ENCODE measurements at regions not wholly inside any gene's neighbourhood (a gene's known extent, or its start where the extent isn't known, plus 50 kb on each side); places are given as distances from the start of the nearest gene placed in this dataset.

DNA sequence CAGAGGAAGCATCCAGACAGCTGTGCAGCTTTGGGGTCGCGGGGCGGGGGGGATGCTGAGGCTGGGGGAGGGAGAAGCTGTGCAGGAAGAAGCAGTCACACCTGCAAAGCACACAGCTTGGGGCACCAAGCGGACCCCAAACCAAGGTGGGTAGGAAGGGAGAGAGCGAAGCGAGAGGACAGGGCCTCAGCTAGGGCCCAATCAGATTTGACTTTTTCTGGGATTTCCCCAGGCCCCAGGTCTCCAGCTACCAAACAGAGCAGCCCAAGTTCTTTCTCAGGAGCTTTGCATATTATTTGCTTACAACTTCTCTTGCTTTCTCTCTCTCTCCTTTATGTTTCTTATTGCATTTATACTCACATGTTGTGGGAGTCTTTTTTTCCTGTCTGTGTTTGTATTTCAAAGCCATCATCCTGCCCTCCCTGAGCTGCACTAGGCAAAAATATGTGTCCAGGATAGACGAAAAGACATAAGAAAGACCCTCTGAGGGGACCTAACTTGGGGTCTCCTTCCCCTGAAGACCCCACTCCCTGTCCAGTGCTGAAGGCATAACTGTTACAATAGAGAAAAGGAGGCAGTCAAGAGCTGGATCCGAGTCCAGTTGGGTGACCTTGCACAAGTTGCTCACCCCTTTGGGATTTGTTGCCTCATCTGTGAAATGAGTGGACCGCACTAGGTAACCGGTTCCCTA lies 50.6 kb upstream of the SMNDC1 start:
- DNase-seq (ENCODE audit: low read depth in 3 of 3), result no peak

DNA sequence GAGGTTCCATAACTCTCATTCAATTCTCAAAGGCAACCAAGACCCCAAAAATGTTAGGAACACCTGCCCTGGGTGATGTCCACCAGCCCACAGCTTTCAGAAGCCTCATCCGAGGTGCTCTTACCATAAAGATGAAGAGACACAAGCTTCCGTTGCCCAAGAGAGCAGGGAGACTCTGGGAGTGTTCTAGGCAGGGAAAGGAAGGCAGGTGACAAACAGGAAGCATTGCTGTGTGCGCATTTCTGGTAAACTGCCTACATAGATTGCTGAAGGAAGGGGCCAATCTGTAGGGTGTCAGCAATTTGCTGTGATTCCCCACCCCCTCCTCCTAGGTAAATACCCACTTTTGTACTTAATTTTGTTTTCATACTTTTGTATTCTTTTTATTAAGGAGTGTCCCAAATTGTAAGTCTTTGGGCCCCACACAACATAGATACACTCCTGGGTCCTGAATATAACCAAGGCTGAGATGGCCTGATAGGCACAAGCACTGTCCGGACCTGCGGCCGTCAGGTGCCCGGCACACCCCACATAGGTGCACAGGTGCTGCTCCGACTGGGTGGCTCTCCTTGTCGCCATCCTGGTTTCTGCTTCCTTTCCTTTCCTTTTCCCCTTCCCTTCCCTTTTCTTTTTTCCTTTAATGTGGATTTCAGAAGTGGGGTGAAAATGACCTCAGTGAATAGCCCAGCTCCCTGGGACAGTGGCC lies 51.4 kb upstream of the SMNDC1 start:
- peak in 1 of 3 experiments; percentile 41 for DNase-seq (ENCODE audit: low read depth in 3 of 3)

DNA sequence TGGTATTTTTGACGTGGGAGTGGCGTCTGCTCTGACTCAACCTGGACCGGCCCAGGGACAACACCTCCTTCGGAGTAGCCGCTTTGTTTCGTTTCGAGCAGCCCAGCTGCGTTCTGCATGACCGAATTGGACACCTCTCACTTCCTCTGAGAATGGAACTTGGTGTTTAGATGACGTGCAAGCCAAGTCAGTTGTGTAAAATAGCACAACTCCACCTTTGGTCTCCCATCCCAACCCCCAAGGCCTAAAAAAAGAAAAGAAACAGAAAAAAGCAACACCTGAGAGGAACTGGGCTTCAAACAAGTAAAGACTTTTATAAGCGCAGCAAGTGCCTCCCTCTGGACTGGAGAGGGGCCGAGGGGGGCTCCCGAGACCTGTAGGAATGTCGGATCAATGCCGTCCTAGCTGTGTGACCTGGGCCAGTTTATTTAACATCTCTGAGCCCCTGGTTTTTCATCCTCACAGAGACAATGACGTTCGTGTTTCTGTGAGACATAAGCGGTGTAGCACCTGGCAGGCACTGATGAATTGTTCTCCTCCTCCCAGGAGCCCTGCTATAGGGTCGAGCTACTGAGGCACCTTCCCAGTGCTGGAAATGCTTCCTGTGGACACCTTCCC lies 52.0 kb upstream of the SMNDC1 start:
- peak in 2 of 3 experiments; percentile 37 to 50 for DNase-seq (ENCODE audit: low read depth in 3 of 3)

DNA sequence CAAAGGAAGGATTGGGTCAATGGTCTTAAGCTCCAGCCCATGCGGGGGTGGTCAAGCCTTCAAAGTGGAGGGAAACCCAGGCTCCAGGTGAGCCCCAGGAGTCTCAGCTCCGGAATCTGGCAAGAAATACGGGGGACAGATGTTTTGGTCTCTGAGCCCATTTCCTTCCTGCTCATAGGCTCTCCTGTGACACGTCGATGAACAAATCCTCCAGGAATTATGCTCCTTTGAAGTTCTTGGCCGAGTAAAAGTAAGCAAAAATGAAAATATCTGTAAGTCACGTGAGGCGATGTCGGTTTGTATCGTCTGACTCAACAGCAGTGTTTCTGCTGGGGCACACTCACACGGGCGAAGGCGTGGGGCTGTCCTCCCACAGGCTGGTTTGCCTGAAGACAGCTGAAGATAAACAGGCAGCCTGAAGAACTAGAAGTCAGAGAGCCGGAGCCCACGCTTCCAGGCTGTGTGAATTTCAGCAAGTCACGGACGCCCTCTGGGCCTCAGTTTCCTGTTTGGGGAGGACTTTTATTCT lies 52.6 kb upstream of the SMNDC1 start:
- DNase-seq (ENCODE audit: low read depth in 3 of 3), result peak in 2 of 3 experiments; percentile 58 to 63

DNA sequence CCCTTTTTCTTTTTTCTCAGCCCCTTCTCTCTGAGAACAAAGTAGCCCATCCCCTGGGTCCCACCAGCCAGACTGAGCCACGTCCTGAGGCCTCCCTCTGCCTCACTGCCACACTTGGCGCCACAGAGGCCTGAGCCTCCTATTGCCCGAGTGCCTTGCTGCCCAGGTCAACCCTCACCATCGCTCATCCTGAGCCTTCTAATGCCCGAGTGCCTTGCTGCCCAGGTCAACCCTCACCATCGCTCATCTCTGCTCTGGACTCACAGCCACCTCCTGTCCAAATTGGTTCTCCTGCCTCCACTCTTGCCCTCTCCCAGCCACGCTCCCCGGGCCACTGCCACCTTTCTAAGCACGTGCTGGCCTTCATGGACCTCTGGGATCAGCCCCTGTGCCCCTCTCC lies 53.2 kb upstream of the SMNDC1 start:
- no peak for DNase-seq (ENCODE audit: low read depth in 3 of 3)

DNA sequence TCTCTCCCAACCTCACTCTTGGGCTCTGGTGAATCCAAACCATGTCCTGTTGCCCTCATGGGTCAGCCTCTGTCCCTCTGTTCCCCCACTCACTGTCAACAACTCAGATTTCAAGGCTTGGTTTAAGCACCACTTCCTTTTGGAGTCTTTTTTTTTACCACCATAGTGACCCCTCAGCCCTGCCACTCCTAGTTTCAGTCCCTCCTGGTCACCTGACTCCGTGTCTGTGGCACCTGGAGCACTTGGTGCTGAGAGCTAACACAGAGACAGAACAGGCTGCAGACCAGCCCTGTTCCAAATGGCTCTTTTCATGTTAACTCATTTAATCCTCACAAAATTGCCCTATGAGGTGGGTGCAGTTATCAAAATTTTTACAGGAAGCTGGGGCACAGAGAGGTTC lies 53.6 kb upstream of the SMNDC1 start:
- no peak for DNase-seq (ENCODE audit: low read depth in 3 of 3)

DNA sequence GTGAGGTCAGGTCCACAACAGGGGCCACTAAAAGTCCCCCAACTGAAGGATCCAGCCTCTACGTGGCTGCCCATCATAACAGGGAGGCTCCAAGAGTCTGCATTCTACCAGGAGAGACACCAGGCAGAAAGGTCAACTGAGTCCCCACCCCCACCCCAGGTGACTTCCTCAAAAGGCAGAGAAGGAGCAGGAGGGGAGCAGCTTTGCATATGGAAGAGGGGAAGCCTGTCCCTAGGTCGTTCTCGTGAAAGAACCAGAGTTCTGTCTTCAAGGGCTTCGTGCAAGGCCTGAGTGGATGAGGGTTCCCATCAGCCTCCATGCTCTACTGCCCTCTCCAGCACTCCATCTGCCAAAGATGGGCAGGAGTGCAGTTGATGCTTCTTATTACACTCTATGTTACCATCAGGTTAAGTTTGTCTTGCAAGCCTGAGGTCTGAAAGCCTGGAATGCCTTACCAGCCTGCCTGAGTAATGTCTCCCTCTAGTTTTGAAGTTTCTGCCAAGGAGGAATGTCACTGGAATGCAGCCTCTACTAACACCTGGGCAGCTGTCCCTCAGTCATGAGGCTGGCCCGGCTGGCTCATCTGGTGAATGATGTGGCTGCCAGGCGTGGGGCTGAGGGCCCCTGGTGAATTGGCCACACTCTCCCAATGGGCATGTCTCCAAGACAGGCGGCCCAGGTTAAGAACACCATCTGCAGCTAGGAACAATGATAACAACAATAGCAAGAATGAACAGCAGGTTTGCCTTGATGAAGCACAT lies 54.3 kb upstream of the SMNDC1 start:
- DNase-seq (ENCODE audit: low read depth in 3 of 3), result no peak

DNA sequence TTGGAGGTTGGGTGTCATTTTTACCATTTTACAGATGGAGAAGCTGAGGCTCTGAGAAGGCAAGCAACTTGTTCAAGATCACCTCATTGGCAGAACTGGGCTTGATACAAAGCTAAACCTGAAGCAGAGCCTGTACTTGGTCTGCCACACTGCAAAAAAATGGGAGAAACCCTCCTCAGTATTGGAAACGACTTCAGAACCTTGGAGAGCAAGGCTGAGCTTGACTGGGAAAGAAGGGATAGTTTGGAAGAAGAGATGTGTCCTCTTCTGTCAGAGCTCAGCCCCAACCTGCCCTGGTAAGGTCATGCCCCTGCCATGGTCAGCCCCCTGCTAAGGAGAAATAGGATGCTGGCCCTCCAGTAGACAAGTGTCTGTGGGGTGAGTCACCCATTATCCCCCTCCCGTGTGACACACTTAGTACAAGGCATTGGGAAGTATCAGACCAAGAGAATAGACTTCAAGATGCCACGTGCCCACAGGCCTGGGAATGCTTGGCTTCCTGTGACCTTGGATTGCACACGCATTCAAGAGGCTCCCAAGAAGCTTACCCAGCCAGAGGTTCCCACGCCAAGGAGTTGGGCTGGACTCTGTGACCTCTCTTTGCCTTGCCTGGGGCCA lies 56.2 kb upstream of the SMNDC1 start:
- DNase-seq (ENCODE audit: low read depth in 3 of 3), result no peak

DNA sequence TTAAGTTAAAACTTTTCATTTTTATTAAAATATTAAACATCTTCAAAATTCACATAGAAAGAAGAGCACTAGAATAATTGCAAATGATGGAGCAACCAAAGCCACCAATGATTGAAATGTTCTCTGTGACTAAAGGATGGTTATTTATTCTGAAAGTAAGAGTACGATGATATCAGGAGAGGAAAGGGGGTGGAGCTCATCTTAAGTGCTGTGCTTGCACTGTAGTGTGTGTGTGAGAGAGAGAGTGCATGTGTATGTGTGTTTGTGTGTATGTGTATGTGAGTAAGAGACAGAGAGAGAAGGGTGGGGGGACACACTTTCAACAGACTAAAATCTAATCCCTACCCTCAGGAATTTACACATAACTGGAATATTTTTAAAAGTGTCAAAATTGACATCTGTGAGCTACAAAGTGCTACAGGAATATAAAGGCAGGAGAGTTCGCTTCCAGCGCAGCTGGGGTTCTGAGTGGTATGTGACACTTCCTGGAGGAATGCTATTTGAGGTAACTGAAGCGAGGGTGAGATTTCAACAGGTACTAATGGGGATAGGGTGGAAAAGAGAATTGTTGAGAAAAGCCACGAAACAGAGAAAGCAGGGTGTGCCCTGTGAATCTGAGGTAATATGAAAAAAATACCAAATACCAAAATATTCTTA lies 57.2 kb upstream of the SMNDC1 start:
- DNase-seq (ENCODE audit: low read depth in 3 of 3), result no peak

DNA sequence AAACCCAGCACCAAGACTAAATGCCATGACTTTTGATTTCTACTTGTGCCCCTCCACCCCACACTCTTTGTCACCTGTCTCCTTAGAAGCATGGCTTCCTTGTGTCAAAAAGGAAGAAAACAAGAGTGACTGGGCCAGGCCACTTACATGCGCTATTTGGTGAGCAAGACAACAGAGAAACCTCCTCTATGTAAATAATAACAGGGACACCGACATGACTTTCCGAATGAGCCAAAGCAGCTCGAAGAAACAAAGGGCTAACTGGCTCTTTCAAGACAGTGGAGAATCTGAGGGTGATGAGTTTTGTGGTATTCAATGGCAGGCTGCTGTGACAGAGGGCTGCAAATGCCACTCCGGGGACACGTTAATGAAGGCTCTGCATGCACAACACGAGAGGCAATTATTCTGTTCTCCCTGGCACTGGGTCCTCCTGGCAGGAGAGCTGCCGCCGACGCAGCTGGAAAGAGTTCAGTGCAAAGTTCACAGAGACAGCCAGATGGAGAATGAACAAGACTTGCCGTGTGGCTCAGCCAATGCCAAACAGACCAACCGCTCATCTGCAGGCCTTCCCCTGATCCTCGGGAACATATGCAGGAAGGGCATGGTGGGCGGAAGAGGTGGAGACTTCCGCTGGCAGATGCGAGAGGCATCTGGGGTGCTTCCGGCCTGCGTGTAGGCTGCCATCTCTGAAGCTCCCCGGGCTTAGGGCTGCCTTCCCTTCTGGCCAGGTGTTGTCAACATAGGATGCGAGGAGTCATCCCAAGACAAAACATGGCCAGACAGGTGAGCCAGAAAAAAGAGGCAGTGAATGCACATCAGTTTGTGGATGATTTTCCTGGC lies 59.1 kb upstream of the SMNDC1 start:
- DNase-seq (ENCODE audit: low read depth in 3 of 3), result no peak

DNA sequence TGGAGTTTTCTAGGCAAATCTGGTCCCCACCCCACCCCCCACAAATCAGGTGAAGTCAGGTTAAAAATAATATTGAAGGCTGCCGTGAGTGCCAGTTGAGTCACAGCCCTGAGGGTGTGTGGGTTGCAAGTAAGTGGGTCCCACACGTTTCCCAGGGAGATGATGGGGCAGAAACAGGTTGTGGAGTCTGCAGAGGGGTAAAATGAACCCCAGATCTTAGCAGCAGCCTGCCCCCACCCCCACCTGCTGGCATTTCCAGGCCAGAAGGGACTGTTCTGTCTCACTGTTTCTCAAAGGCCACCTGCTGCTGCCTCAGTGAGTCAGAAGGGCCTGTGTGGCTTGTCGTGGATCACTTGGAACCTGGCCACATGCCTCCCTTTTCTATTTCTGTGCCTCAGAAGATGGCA lies 59.8 kb upstream of the SMNDC1 start:
- DNase-seq (ENCODE audit: low read depth in 3 of 3), result peak in 1 of 3 experiments; percentile 43

DNA sequence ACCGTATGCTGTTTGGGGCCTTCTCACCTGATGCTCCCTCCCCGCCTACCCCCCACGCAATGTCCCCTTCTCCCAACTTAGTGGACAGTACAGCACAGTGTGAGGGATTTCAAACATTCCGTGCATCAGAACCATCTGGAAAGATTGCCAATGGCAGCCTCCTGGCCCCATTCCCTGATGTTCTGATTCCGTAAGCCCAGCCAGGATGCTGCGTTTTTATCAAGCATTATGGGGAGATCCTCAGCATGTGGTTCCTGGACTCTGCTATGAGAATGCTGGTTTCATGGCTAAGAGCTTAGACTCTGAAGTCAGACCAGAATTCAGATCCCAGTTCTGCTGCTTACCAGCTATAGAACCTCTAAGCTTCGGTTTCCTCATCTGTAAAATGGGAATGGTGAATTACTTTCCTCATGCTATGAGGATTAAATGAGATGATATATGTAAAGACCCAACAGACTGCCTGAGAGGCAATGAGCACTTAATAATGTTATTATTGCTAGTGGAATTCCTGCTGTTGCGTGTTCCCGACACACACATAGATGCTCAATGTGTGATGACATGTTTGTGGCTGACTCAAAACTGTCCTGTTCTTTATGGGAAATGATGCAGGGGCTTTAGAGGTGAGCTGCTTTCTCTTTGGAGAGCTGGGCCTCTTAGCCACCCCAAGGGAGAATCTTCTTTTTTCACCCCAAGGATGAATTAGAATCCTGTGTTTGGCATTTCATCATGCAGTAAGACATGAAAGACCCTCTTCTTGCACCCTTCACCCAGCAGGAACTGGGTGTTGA lies 60.8 kb upstream of the SMNDC1 start:
- no peak for DNase-seq (ENCODE audit: low read depth in 3 of 3)

DNA sequence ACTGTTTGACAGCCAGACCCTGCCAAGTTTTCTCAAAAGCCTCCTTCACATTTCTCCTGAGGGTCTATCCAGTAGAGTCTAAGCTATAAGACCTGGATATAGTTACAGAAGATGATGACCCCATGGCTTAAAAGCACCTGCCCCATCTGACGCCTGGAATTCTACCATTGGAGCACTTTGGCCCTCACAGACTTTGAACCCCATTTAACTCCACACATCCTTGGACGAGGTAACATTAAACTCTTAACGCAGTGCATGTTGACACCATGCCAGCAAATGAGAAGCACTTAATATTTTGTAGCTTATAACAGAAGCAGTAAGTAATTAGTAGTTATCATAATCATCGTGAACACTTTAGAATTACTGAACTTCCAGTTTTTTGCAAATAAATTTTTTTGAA lies 61.9 kb upstream of the SMNDC1 start:
- no peak for DNase-seq (ENCODE audit: low read depth in 3 of 3)

DNA sequence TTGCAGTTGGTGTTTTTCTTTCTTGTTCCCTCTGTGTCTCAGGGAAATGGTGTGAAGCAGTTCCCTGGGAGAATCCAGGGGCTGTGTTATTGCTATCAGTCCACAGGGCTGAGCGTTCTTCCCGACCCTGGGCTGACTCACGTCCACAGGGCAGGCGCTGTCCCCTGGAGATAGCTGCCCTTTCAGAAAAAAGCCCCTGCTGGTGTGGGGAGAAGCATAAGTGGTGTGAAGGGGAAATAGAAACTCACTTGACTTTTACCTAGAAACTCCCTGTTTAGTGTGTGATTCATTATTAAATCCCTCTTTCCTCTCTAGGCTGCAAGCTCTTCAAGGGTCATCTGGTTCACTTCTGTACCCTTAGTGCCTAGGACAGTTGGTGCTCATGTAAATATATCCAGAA lies 63.3 kb upstream of the SMNDC1 start:
- no peak for DNase-seq (ENCODE audit: low read depth in 3 of 3)

DNA sequence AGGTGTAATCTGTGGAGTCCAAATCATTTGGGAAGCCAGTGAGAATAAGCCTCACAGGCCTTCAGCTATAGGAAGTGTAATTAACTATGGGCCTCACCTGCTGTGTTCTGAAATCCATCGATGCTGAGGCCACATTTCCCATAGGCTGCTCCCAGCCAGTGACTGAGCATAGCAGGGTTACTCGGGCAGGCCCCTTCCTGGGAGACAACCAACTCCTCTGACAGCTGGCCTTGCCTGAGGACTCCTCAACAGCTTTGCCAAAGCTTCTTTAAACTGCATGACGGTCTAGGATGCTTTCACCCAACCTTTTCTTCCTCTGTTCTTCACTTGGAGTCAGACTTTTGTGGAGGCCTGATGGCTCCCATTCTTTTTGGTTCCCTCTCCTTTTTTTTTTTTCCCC lies 63.8 kb upstream of the SMNDC1 start:
- DNase-seq (ENCODE audit: low read depth in 3 of 3), result no peak

DNA sequence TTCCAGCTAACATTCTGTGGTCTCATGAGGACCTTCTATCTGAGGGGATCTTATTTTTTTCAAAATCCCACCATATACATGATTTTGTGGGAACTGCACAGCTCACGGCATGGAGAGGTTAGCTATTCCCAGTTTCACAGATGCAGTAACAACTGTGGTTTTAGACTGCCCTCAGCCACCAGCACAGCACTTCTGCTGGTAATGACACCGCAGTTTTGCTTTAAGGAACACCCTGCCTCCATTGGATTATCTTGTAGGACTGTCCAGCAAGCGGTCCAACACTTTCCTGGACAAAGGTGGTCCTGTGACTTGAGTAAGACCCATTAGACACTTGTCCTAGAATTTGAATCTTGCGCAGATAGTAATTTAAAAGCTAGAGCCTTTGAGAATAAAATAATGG lies 65.3 kb upstream of the SMNDC1 start:
- DNase-seq (ENCODE audit: low read depth in 3 of 3), result no peak

DNA sequence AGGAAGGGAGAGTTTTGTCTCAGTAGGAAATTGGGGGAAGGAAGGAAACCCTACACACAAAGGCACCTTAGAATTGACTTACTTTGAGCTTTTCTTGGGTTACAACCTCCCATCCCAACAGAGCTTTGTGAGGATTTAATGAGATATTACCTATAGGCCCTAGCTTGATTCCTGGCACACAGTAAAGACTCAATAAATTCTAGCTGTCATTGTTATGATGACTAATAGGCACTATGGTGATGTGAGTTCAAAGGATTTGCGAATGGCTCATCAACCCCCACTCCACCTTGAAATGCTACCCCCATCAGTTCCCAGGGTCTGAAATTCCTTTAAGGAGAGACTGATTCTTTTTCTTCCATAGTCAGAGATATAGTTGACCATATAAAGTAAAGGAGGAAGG lies 67.9 kb upstream of the SMNDC1 start:
- no peak for DNase-seq (ENCODE audit: low read depth in 3 of 3)

DNA sequence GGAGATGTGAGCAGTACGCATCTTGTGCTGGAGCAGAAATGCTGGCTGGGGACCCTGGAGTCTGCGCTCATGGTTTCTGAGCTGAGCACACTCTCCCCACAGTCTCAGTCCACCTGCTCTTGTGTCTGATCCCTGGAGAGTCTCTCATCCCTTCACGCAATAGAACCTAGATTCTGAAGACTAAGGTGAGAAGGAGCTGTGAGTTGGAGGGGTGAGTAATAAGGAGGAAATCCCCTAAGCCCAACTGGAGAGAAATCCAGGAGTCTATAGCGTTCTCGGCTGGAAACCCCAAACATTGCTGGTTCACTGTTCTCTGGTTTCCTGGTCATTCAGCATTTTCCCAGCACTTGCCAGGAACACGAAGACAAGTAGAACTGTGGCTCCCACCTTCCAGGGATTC lies 68.3 kb upstream of the SMNDC1 start:
- DNase-seq (ENCODE audit: low read depth in 3 of 3), result no peak

DNA sequence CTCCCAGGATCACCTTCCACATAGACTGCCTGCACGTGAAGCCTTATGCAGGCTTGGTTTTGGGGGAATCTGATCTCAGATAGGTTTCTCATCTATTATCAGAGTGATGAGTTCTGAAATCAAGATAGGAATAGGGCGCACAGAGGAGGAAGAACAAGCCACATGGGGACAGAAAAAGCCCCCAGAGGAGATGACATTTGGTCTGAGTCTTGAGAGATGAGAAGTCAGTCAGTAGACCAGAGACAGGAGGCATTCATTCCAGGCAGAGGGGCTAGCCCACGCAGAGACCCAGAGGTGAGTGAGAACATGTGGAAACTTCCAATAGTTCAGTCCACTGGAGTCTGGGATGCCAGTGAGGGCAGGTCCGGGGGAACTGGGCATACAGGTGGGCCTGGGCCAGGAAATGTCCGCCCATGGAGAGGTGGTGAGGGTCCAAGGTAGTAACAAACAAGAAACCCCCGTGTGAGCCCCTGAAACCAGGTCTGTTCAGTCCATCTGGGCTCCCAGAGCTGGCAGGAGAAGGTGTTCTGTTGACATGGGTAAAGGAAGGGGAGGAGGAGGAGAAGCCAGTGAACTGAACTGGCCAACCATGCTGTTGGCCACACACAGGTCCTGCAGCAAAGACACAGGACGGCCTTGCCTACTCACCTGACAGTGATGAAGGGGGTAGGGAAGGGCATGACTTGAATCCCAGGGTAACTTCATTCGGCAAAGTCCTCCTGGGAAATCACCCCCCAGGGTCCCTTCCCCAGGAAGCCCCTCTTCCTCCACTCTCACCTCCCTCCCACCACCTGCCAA lies 69.3 kb upstream of the SMNDC1 start:
- DNase-seq (ENCODE audit: low read depth in 3 of 3), result no peak
